DOHH2 (cell line): ENCODE measurements at regions not wholly inside any gene's neighbourhood (a gene's known extent, or its start where the extent isn't known, plus 50 kb on each side); places are given as distances from the start of the nearest gene placed in this dataset.

ENCODE experiments used
- EZH2phosphoT487 ChIP-seq: fragments of 200-600 bp; sonication (generic); IDR thresholded peaks from 2 replicates; pipeline ENCODE4 v1.6.1; 2017; ENCODE audit warnings: borderline replicate concordance, mild to moderate bottlenecking, antibody characterized with exemption, low read length, moderate library complexity, mixed read lengths
- TF ChIP-seq, protein P1 (sequence below): fragments of 200-600 bp; sonication (generic); IDR thresholded peaks from one replicate; pipeline ENCODE4 v1.5.1; 2014; ENCODE audit warnings: antibody characterized with exemption, mild to moderate bottlenecking, low read depth, low read length; ENCODE audit not compliant: poor library complexity, severe bottlenecking

GRCh38 chr5:145433077-145433476, 402.1 kb downstream of the PRELID2 start:
- TF ChIP-seq, protein P1, sequence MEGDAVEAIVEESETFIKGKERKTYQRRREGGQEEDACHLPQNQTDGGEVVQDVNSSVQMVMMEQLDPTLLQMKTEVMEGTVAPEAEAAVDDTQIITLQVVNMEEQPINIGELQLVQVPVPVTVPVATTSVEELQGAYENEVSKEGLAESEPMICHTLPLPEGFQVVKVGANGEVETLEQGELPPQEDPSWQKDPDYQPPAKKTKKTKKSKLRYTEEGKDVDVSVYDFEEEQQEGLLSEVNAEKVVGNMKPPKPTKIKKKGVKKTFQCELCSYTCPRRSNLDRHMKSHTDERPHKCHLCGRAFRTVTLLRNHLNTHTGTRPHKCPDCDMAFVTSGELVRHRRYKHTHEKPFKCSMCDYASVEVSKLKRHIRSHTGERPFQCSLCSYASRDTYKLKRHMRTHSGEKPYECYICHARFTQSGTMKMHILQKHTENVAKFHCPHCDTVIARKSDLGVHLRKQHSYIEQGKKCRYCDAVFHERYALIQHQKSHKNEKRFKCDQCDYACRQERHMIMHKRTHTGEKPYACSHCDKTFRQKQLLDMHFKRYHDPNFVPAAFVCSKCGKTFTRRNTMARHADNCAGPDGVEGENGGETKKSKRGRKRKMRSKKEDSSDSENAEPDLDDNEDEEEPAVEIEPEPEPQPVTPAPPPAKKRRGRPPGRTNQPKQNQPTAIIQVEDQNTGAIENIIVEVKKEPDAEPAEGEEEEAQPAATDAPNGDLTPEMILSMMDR: no peak
- TF ChIP-seq EZH2phosphoT487: no peak
